Retina (tissue), 1 donor: ENCODE measurements at regions not wholly inside any gene's neighbourhood (a gene's known extent, or its start where the extent isn't known, plus 50 kb on each side); places are given as distances from the start of the nearest gene placed in this dataset.

Experiments used
- DNase-seq: peaks from one replicate; pipeline ENCODE4 v3.0.0-alpha.2; 2016

- DNase-seq = no peak
Measured at GRCh38 chr15:36370051-36370730, 209.2 kb upstream of the CDIN1 start.

GRCh38 chr15:36370731-36371112 lies 208.7 kb upstream of the CDIN1 start:
- DNase-seq = no peak

- no peak for DNase-seq
Measured at GRCh38 chr15:36371509-36371908, 207.9 kb upstream of the CDIN1 start.

- no peak for DNase-seq
Measured at GRCh38 chr15:36372968-36373367, 206.5 kb upstream of the CDIN1 start.

- DNase-seq = no peak
Measured at GRCh38 chr15:36373550-36373949, 205.9 kb upstream of the CDIN1 start.

- no peak for DNase-seq
Measured at GRCh38 chr15:36389107-36389506, 190.3 kb upstream of the CDIN1 start.

GRCh38 chr15:36390491-36390890 lies 188.9 kb upstream of the CDIN1 start:
- no peak for DNase-seq

GRCh38 chr15:36392676-36393266 lies 186.7 kb upstream of the CDIN1 start:
- DNase-seq = no peak

GRCh38 chr15:36398212-36398611 lies 181.2 kb upstream of the CDIN1 start:
- DNase-seq = no peak

GRCh38 chr15:36399276-36399675 lies 180.2 kb upstream of the CDIN1 start:
- DNase-seq = no peak

- DNase-seq = no peak
Measured at GRCh38 chr15:36400936-36401585, 178.4 kb upstream of the CDIN1 start.

GRCh38 chr15:36401586-36401966 lies 177.8 kb upstream of the CDIN1 start:
- no peak for DNase-seq

- DNase-seq = peak; percentile 22
Measured at GRCh38 chr15:36403351-36403750, 176.1 kb upstream of the CDIN1 start.

GRCh38 chr15:36406366-36406765 lies 173.1 kb upstream of the CDIN1 start:
- no peak for DNase-seq

GRCh38 chr15:36406911-36407310 lies 172.5 kb upstream of the CDIN1 start:
- no peak for DNase-seq

GRCh38 chr15:36407647-36408046 lies 171.8 kb upstream of the CDIN1 start:
- no peak for DNase-seq

GRCh38 chr15:36409819-36410218 lies 169.6 kb upstream of the CDIN1 start:
- DNase-seq = no peak

- DNase-seq = no peak
Measured at GRCh38 chr15:36414670-36415069, 164.8 kb upstream of the CDIN1 start.

GRCh38 chr15:36415643-36416042 lies 163.8 kb upstream of the CDIN1 start:
- no peak for DNase-seq

GRCh38 chr15:36422631-36423030 lies 156.8 kb upstream of the CDIN1 start:
- DNase-seq = no peak

GRCh38 chr15:36426691-36427090 lies 152.7 kb upstream of the CDIN1 start:
- no peak for DNase-seq

GRCh38 chr15:36428102-36428845 lies 151.2 kb upstream of the CDIN1 start:
- no peak for DNase-seq

- DNase-seq = no peak
Measured at GRCh38 chr15:36429707-36430106, 149.7 kb upstream of the CDIN1 start.

GRCh38 chr15:36430280-36430679 lies 149.1 kb upstream of the CDIN1 start:
- no peak for DNase-seq
